OCI-LY3 (cell line): ENCODE measurements at regions not wholly inside any gene's neighbourhood (a gene's known extent, or its start where the extent isn't known, plus 50 kb on each side); places are given as distances from the start of the nearest gene placed in this dataset.

Experiments used
- CTCF ChIP-seq: fragments of 200-600, 300-600 bp; sonication (generic); IDR thresholded peaks from 2 replicates; pipeline ENCODE4 v1.5.1; 2014; ENCODE audit warnings: antibody characterized with exemption, low read length, low read depth
- EZH2phosphoT487 ChIP-seq: fragments of 200-600 bp; shearing (Covaris generic); IDR thresholded peaks from 2 replicates; pipeline ENCODE4 v1.6.1; 2018; ENCODE audit warnings: antibody characterized with exemption, mixed run types, low read depth

- TF ChIP-seq CTCF (no peak), EZH2phosphoT487 (no peak)
Measured at GRCh38 chr2:146608490-146608889, 1236.3 kb upstream of the ACVR2A start.
